Caco-2 (cell line): ENCODE measurements at regions not wholly inside any gene's neighbourhood (a gene's known extent, or its start where the extent isn't known, plus 50 kb on each side); places are given as distances from the start of the nearest gene placed in this dataset.

Experiments used
- BruUV-seq: library from RNA; stranded (reverse); fragments of 400-500 nt; replicated peaks from 2 replicates; lab custom pipeline; 2021; lab: Mats Ljungman, UMichigan
- CTCF ChIA-PET: fragments of 300-600 bp; sonication (Branson Sonifier 250); formaldehyde crosslinking; loops from one replicate; lab custom pipeline; 2022; ENCODE audit warnings: antibody characterized with exemption; lab: Charles Lee
- POLR2A ChIA-PET: fragments of 300-600 bp; sonication (Branson Sonifier 250); formaldehyde crosslinking; loops from one replicate; lab custom pipeline; 2022; ENCODE audit warnings: antibody characterized with exemption; lab: Charles Lee
- DNase-seq, 2 experiments: peaks; one replicate each; pipeline versions ENCODE4 v3.0.0 to v3.0.0-alpha.2; 2020 to 2022
- H3K27me3 ChIP-seq: replicated peaks from 2 replicates; pipeline ENCODE4 v1.6.0; 2011; ENCODE audit warnings: low read length; ENCODE audit not compliant: control insufficient read depth, insufficient read depth
- H3K36me3 ChIP-seq: 2 replicates; pipeline ENCODE4 v1.5.1; 2011; ENCODE audit warnings: low read length; ENCODE audit not compliant: control insufficient read depth, insufficient read depth
- H3K4me1 ChIP-seq: fragments of 250-450 bp; sonication (Bioruptor Pico); 2 replicates; pipeline ENCODE4 v1.5.1; 2020; ENCODE audit warnings: mild to moderate bottlenecking
- H3K4me3 ChIP-seq: 2 replicates; pipeline ENCODE4 v1.5.1; 2011; ENCODE audit warnings: low read depth, mild to moderate bottlenecking, control low read depth, low read length
- H3K9me3 ChIP-seq: fragments of 250-450 bp; sonication (Bioruptor Pico); 2 replicates; pipeline ENCODE4 v1.5.1; 2020; ENCODE audit warnings: mild to moderate bottlenecking, moderate library complexity
- H3K27ac Mint-ChIP-seq: one replicate; pipeline ENCODE4 v1.8.0; 2022; ENCODE audit warnings: mixed read lengths; ENCODE audit not compliant: unreplicated experiment
- H3K27me3 Mint-ChIP-seq: one replicate; pipeline ENCODE4 v1.8.0; 2022; ENCODE audit warnings: mixed read lengths; ENCODE audit not compliant: insufficient read depth, unreplicated experiment
- H3K36me3 Mint-ChIP-seq: one replicate; pipeline ENCODE4 v1.8.0; 2022; ENCODE audit warnings: mild to moderate bottlenecking, mixed read lengths; ENCODE audit not compliant: insufficient read depth, unreplicated experiment
- H3K4me1 Mint-ChIP-seq: one replicate; pipeline ENCODE4 v1.8.0; 2022; ENCODE audit warnings: low read depth, mixed read lengths; ENCODE audit not compliant: unreplicated experiment
- H3K4me3 Mint-ChIP-seq: one replicate; pipeline ENCODE4 v1.8.0; 2022; ENCODE audit warnings: mild to moderate bottlenecking, moderate library complexity, mixed read lengths; ENCODE audit not compliant: unreplicated experiment
- H3K9me3 Mint-ChIP-seq: one replicate; pipeline ENCODE4 v1.8.0; 2022; ENCODE audit warnings: mixed read lengths; ENCODE audit not compliant: unreplicated experiment
- CTCF ChIP-seq, 2 experiments: fragments of 200-600 bp in 1 of 2; IDR thresholded peaks; 1 replicate in 1 of 2; 2 replicates in 1 of 2; pipeline versions ENCODE4 v1.5.1 to v1.8.0; 2011 to 2022; ENCODE audit warnings: antibody characterized with exemption in 1 of 2, control low read depth in 1 of 2, inconsistent platforms in 1 of 2, low read depth in 1 of 2, low read length in 1 of 2, mild to moderate bottlenecking in 1 of 2, moderate library complexity in 1 of 2; ENCODE audit not compliant: insufficient read depth in 1 of 2, severe bottlenecking in 1 of 2, unreplicated experiment in 1 of 2
- intact Hi-C: fragments of 100-400 bp; cut with micrococcal nuclease; formaldehyde crosslinking; loops from one replicate; pipeline ENCODE4 v1.10.0; 2022; ENCODE audit not compliant: unreplicated experiment

DNA sequence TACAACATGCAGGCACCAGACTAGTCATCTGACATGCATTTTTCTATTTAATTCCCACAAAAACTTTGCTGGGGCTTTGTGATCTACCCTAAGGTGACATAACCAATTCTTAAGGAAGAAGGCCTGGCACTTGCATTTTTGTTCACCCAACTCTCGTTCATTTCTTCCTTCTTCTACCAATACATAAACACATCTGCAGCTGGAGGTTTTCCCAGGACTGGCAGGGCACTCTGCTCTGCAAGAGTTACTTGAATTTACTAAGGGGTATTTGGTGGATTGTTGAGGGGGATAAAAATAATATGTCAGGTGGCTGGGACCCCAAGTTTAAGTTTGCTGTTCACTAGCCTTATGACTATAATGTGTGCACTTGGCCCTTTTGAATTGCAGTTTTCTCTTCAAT is 111.4 kb upstream of the TRIB2 start:
- ChIA-PET POLR2A (no interaction called here), CTCF (no interaction called here)
- H3K27me3 ChIP-seq = no peaks in the 10 kb centered on the region
- no peak overlapping the region for H3K27ac Mint-ChIP-seq
- H3K27me3 Mint-ChIP-seq = peaks cover 11% of the 10 kb centered on the region
- H3K36me3 ChIP-seq = no peaks in the 10 kb centered on the region
- TF ChIP-seq CTCF (IDR thresholded peaks at IDR 0.05; ENCODE audit: insufficient read depth in 1 of 2, low read depth in 1 of 2, low read length in 1 of 2, severe bottlenecking in 1 of 2, unreplicated experiment in 1 of 2) = no peak
- no peaks in the 10 kb centered on the region for H3K4me1 ChIP-seq
- no TSS peak for BruUV-seq
- H3K9me3 ChIP-seq = no peaks in the 10 kb centered on the region
- H3K4me3 Mint-ChIP-seq = no peak overlapping the region
- no peaks in the 10 kb centered on the region for H3K4me1 Mint-ChIP-seq
- no peak overlapping the region for H3K4me3 ChIP-seq
- H3K9me3 Mint-ChIP-seq = no peaks in the 10 kb centered on the region
- H3K36me3 Mint-ChIP-seq = no peaks in the 10 kb centered on the region
- DNase-seq = no peak
- intact Hi-C loops = no loop called here

- no TSS peak for BruUV-seq
- CTCF ChIA-PET = interaction anchor here (0.7 to 1.7 kb wide), 2 partner anchors 68 to 173 kb away, joined by 3 to 10 read pairs; no protein-coding TSS in a partner anchor
These were observed 110.8 kb upstream of the TRIB2 start for GRCh38 chr2:12605936-12606335.

GRCh38 chr2:12606472-12607000 is 110.2 kb upstream of the TRIB2 start:
- intact Hi-C loops = loop anchor here (1.0 kb wide), 1 partner anchor 173 kb away; no protein-coding TSS in a partner anchor
- no peaks in the 10 kb centered on the region for H3K36me3 ChIP-seq
- H3K4me1 ChIP-seq = no peaks in the 10 kb centered on the region
- Mint-ChIP-seq H3K4me1 (no peaks in the 10 kb centered on the region), H3K4me3 (no peak overlapping the region), H3K9me3 (no peaks in the 10 kb centered on the region), H3K27ac (no peak overlapping the region), H3K36me3 (no peaks in the 10 kb centered on the region), H3K27me3 (peaks cover 11% of the 10 kb centered on the region)
- no peaks in the 10 kb centered on the region for H3K9me3 ChIP-seq
- H3K27me3 ChIP-seq = no peaks in the 10 kb centered on the region
- BruUV-seq = no TSS peak
- CTCF ChIA-PET = interaction anchor here (0.7 to 1.7 kb wide), 2 partner anchors 69 to 173 kb away, joined by 3 to 10 read pairs; no protein-coding TSS in a partner anchor
- no peak overlapping the region for H3K4me3 ChIP-seq
- peak in 1 of 2 experiments; percentile 4 for TF ChIP-seq CTCF (IDR thresholded peaks at IDR 0.05; ENCODE audit: insufficient read depth in 1 of 2, low read depth in 1 of 2, low read length in 1 of 2, severe bottlenecking in 1 of 2, unreplicated experiment in 1 of 2)
- peak in 1 of 2 experiments; percentile 6 for DNase-seq
- POLR2A ChIA-PET = no interaction called here

More at GRCh38 chr2:12605936-12606335, 110.8 kb upstream of the TRIB2 start:
- no peak for TF ChIP-seq CTCF (IDR thresholded peaks at IDR 0.05; ENCODE audit: insufficient read depth in 1 of 2, low read depth in 1 of 2, low read length in 1 of 2, severe bottlenecking in 1 of 2, unreplicated experiment in 1 of 2)
- H3K4me3 ChIP-seq = no peak overlapping the region
- DNase-seq = no peak
- H3K9me3 Mint-ChIP-seq = no peaks in the 10 kb centered on the region
- H3K36me3 ChIP-seq = no peaks in the 10 kb centered on the region
- intact Hi-C loops = loop anchor here (1.0 kb wide), 1 partner anchor 173 kb away; no protein-coding TSS in a partner anchor
- H3K27me3 Mint-ChIP-seq = peaks cover 11% of the 10 kb centered on the region
- H3K9me3 ChIP-seq = no peaks in the 10 kb centered on the region
- no peaks in the 10 kb centered on the region for H3K4me1 Mint-ChIP-seq
- H3K27ac Mint-ChIP-seq = no peak overlapping the region
- POLR2A ChIA-PET = interaction anchor here (0.6 kb wide), 1 partner anchor 278 kb away, joined by 3 read pairs; no protein-coding TSS in a partner anchor
- no peak overlapping the region for H3K4me3 Mint-ChIP-seq
- no peaks in the 10 kb centered on the region for H3K4me1 ChIP-seq
- no peaks in the 10 kb centered on the region for H3K36me3 Mint-ChIP-seq
- H3K27me3 ChIP-seq = no peaks in the 10 kb centered on the region
